Kidney epithelial cell (primary cell): ENCODE measurements at regions not wholly inside any gene's neighbourhood (a gene's known extent, or its start where the extent isn't known, plus 50 kb on each side); places are given as distances from the start of the nearest gene placed in this dataset.

Experiments
- DNase-seq: peaks from one replicate; pipeline ENCODE4 v3.0.0-alpha.2; 2010; ENCODE audit warnings: low read depth
- H3K27me3 ChIP-seq: 2 replicates; pipeline ENCODE4 v1.6.0; 2011; ENCODE audit warnings: low read length; ENCODE audit not compliant: control insufficient read depth, insufficient read depth
- H3K36me3 ChIP-seq: 2 replicates; pipeline ENCODE4 v1.5.1; 2011; ENCODE audit warnings: low read length; ENCODE audit not compliant: control insufficient read depth, insufficient read depth
- H3K4me3 ChIP-seq: 2 replicates; pipeline ENCODE4 v1.5.1; 2011; ENCODE audit warnings: low read depth, mild to moderate bottlenecking, control low read depth, low read length
- CTCF ChIP-seq: IDR thresholded peaks from 2 replicates; pipeline ENCODE4 v1.5.1; 2011; ENCODE audit warnings: mild to moderate bottlenecking, moderate library complexity, low read length, control low read depth, inconsistent platforms; ENCODE audit not compliant: insufficient read depth, poor library complexity, severe bottlenecking

- Histone ChIP-seq H3K4me3 (no peak overlapping the region), H3K27me3 (peaks cover 12% of the 10 kb centered on the region)
- no peak for DNase-seq
Observed at GRCh38 chr16:73542885-73543284, 495.0 kb upstream of the ZFHX3 start.

GRCh38 chr16:73537921-73538320 is 490.0 kb upstream of the ZFHX3 start:
- H3K4me3 ChIP-seq, result no peak overlapping the region
- H3K27me3 ChIP-seq, result no peaks in the 10 kb centered on the region
- no peak for TF ChIP-seq CTCF
- no peaks in the 10 kb centered on the region for H3K36me3 ChIP-seq
- no peak for DNase-seq

More at GRCh38 chr16:73542885-73543284, 495.0 kb upstream of the ZFHX3 start:
- TF ChIP-seq CTCF, result no peak
- H3K36me3 ChIP-seq, result no peaks in the 10 kb centered on the region

GRCh38 chr16:73536931-73537330 is 489.0 kb upstream of the ZFHX3 start:
- Histone ChIP-seq H3K27me3 (no peaks in the 10 kb centered on the region), H3K36me3 (no peaks in the 10 kb centered on the region), H3K4me3 (no peak overlapping the region)
- DNase-seq, result no peak
- no peak for TF ChIP-seq CTCF

- no peak for TF ChIP-seq CTCF
- Histone ChIP-seq H3K36me3 (no peaks in the 10 kb centered on the region), H3K27me3 (no peaks in the 10 kb centered on the region), H3K4me3 (no peak overlapping the region)
- DNase-seq, result no peak
Observed at GRCh38 chr16:73531021-73531420, 483.1 kb upstream of the ZFHX3 start.

GRCh38 chr16:73530529-73530928 is 482.6 kb upstream of the ZFHX3 start:
- Histone ChIP-seq H3K27me3 (no peaks in the 10 kb centered on the region), H3K36me3 (no peaks in the 10 kb centered on the region), H3K4me3 (no peak overlapping the region)
- no peak for TF ChIP-seq CTCF
- DNase-seq, result no peak

- TF ChIP-seq CTCF, result no peak
- Histone ChIP-seq H3K4me3 (no peak overlapping the region), H3K36me3 (no peaks in the 10 kb centered on the region), H3K27me3 (no peaks in the 10 kb centered on the region)
- DNase-seq, result no peak
Observed at GRCh38 chr16:73529303-73530012, 481.5 kb upstream of the ZFHX3 start.
